HepG2 (cell line): ENCODE measurements at regions not wholly inside any gene's neighbourhood (a gene's known extent, or its start where the extent isn't known, plus 50 kb on each side); places are given as distances from the start of the nearest gene placed in this dataset.

Source experiments
- CBFB ChIP-seq: sonication (generic); formaldehyde crosslinking; IDR thresholded peaks from 2 replicates; pipeline ENCODE4 v1.4.0; 2020; ENCODE audit warnings: missing genetic modification reagents
- DPF2 ChIP-seq: sonication (generic); formaldehyde crosslinking; IDR thresholded peaks from 2 replicates; pipeline ENCODE4 v1.4.0; 2020; ENCODE audit warnings: mild to moderate bottlenecking, low read depth, missing genetic modification reagents, borderline replicate concordance
- ESRRA ChIP-seq: sonication (generic); formaldehyde crosslinking; IDR thresholded peaks from 2 replicates; pipeline ENCODE4 v1.5.1; 2020; ENCODE audit warnings: mild to moderate bottlenecking, low read depth, missing genetic modification reagents
- ETS1 ChIP-seq: sonication (generic); formaldehyde crosslinking; IDR thresholded peaks from 2 replicates; pipeline ENCODE4 v1.4.0; 2020; ENCODE audit warnings: missing genetic modification reagents
- GABPA ChIP-seq, 2 experiments: IDR thresholded peaks; 2 replicates each; pipeline ENCODE4 v1.6.1; 2011 to 2016; ENCODE audit warnings: low read depth in 2 of 2, low read length in 1 of 2, missing biosample characterization in 1 of 2, missing genetic modification characterization in 1 of 2
- HNRNPK ChIP-seq: fragments of 200-400 bp; formaldehyde crosslinking; IDR thresholded peaks from 2 replicates; pipeline ENCODE4 v1.6.1; 2018; ENCODE audit warnings: low read length, low read depth, moderate library complexity, mild to moderate bottlenecking; ENCODE audit not compliant: poor library complexity, severe bottlenecking
- MZF1 ChIP-seq: sonication (generic); formaldehyde crosslinking; IDR thresholded peaks from 2 replicates; pipeline ENCODE4 v1.8.1; 2023; ENCODE audit warnings: mild to moderate bottlenecking, missing genetic modification reagents, borderline replicate concordance
- NR2C2 ChIP-seq: sonication (generic); formaldehyde crosslinking; IDR thresholded peaks from 2 replicates; pipeline ENCODE4 v1.4.0; 2020; ENCODE audit warnings: missing genetic modification reagents, mild to moderate bottlenecking, moderate library complexity, borderline replicate concordance
- PAF1 ChIP-seq: IDR thresholded peaks from 2 replicates; pipeline ENCODE4 v1.6.1; 2016; ENCODE audit warnings: missing genetic modification reagents, missing compliant biosample characterization
- PAWR ChIP-seq: sonication (generic); formaldehyde crosslinking; IDR thresholded peaks from 2 replicates; pipeline ENCODE4 v1.4.0; 2020; ENCODE audit warnings: missing genetic modification reagents, mild to moderate bottlenecking, borderline replicate concordance
- PHF8 ChIP-seq: sonication (generic); formaldehyde crosslinking; IDR thresholded peaks from 2 replicates; pipeline ENCODE4 v1.5.0; 2020; ENCODE audit warnings: missing genetic modification reagents
- PITX1 ChIP-seq: sonication (generic); formaldehyde crosslinking; IDR thresholded peaks from 2 replicates; pipeline ENCODE4 v1.5.1; 2020; ENCODE audit warnings: mild to moderate bottlenecking, missing genetic modification reagents
- ZNF564 ChIP-seq: sonication (generic); formaldehyde crosslinking; IDR thresholded peaks from 2 replicates; pipeline ENCODE4 v1.8.1; 2023; ENCODE audit warnings: mild to moderate bottlenecking, missing genetic modification reagents
- ZNF574 ChIP-seq: sonication (generic); formaldehyde crosslinking; IDR thresholded peaks from 2 replicates; pipeline ENCODE4 v1.4.0; 2020; ENCODE audit warnings: missing genetic modification reagents
- TF ChIP-seq, protein P1 (sequence below): sonication (generic); formaldehyde crosslinking; IDR thresholded peaks from 2 replicates; pipeline ENCODE4 v1.5.1; 2020; ENCODE audit warnings: missing genetic modification reagents, mild to moderate bottlenecking, borderline replicate concordance
- TF ChIP-seq, protein P2 (sequence below): sonication (generic); formaldehyde crosslinking; IDR thresholded peaks from 2 replicates; pipeline ENCODE4 v1.4.0; 2020; ENCODE audit warnings: mild to moderate bottlenecking, missing genetic modification reagents, borderline replicate concordance
- TF ChIP-seq, protein P3 (sequence below): IDR thresholded peaks from 2 replicates; pipeline ENCODE4 v1.6.1; 2016

- TF ChIP-seq, protein P1, sequence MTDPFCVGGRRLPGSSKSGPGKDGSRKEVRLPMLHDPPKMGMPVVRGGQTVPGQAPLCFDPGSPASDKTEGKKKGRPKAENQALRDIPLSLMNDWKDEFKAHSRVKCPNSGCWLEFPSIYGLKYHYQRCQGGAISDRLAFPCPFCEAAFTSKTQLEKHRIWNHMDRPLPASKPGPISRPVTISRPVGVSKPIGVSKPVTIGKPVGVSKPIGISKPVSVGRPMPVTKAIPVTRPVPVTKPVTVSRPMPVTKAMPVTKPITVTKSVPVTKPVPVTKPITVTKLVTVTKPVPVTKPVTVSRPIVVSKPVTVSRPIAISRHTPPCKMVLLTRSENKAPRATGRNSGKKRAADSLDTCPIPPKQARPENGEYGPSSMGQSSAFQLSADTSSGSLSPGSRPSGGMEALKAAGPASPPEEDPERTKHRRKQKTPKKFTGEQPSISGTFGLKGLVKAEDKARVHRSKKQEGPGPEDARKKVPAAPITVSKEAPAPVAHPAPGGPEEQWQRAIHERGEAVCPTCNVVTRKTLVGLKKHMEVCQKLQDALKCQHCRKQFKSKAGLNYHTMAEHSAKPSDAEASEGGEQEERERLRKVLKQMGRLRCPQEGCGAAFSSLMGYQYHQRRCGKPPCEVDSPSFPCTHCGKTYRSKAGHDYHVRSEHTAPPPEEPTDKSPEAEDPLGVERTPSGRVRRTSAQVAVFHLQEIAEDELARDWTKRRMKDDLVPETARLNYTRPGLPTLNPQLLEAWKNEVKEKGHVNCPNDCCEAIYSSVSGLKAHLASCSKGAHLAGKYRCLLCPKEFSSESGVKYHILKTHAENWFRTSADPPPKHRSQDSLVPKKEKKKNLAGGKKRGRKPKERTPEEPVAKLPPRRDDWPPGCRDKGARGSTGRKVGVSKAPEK (CRISPR knock-in tag), result no peak
- TF ChIP-seq ETS1 (CRISPR knock-in tag), result no peak
- TF ChIP-seq CBFB (CRISPR knock-in tag), result no peak
- no peak for TF ChIP-seq MZF1
- peak; percentile 87 for TF ChIP-seq PITX1 (CRISPR knock-in tag)
- no peak for TF ChIP-seq HNRNPK
- TF ChIP-seq ZNF574 (CRISPR knock-in tag), result 0 out of 2 replicates have a peak, but pooled peaks have one; percentile 40
- no peak for TF ChIP-seq PHF8 (CRISPR knock-in tag)
- TF ChIP-seq, protein P2, sequence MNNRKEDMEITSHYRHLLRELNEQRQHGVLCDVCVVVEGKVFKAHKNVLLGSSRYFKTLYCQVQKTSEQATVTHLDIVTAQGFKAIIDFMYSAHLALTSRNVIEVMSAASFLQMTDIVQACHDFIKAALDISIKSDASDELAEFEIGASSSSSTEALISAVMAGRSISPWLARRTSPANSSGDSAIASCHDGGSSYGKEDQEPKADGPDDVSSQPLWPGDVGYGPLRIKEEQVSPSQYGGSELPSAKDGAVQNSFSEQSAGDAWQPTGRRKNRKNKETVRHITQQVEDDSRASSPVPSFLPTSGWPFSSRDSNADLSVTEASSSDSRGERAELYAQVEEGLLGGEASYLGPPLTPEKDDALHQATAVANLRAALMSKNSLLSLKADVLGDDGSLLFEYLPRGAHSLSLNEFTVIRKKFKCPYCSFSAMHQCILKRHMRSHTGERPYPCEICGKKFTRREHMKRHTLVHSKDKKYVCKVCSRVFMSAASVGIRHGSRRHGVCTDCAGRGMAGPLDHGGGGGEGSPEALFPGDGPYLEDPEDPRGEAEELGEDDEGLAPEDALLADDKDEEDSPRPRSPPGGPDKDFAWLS (CRISPR knock-in tag), result no peak
- no peak for TF ChIP-seq PAF1 (CRISPR knock-in tag)
- 0 out of 2 replicates have a peak, but pooled peaks have one; percentile 49 for TF ChIP-seq NR2C2 (CRISPR knock-in tag)
- TF ChIP-seq GABPA (IDR thresholded peaks at IDR 0.05; ENCODE audit: low read depth, low read length), result no peak
- TF ChIP-seq GABPA (CRISPR knock-in tag; IDR thresholded peaks at IDR 0.05; ENCODE audit: low read depth), result peak; percentile 55; the same call in 1 of the 2 replicates
- TF ChIP-seq PAWR (CRISPR knock-in tag), result no peak
- peak; percentile 68; the same call in 1 of the 2 replicates for TF ChIP-seq DPF2 (CRISPR knock-in tag)
- no peak for TF ChIP-seq ZNF564 (CRISPR knock-in tag)
- TF ChIP-seq, protein P3, sequence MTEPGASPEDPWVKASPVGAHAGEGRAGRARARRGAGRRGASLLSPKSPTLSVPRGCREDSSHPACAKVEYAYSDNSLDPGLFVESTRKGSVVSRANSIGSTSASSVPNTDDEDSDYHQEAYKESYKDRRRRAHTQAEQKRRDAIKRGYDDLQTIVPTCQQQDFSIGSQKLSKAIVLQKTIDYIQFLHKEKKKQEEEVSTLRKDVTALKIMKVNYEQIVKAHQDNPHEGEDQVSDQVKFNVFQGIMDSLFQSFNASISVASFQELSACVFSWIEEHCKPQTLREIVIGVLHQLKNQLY, result peak; percentile 49; the same call in 1 of the 2 replicates
- TF ChIP-seq ESRRA (CRISPR knock-in tag), result peak; percentile 99
These were observed 360.0 kb upstream of the PROK2 start (continued) for GRCh38 chr3:72144773-72145505.
